Nephron (organoid): ENCODE measurements at regions not wholly inside any gene's neighbourhood (a gene's known extent, or its start where the extent isn't known, plus 50 kb on each side); places are given as distances from the start of the nearest gene placed in this dataset.

Source experiments
- H3K27ac Mint-ChIP-seq, 3 experiments: 2 replicates each; pipeline ENCODE4 v1.8.0; 2020; ENCODE audit warnings: mixed read lengths in 3 of 3, mild to moderate bottlenecking in 2 of 3, moderate library complexity in 1 of 3
- H3K27me3 Mint-ChIP-seq: 2 replicates; pipeline ENCODE4 v1.8.0; 2021; ENCODE audit warnings: low read depth, mild to moderate bottlenecking, moderate library complexity, mixed read lengths
- H3K36me3 Mint-ChIP-seq: 2 replicates; pipeline ENCODE4 v1.8.0; 2020; ENCODE audit warnings: low read depth, mixed read lengths
- H3K4me1 Mint-ChIP-seq: 2 replicates; pipeline ENCODE4 v1.8.0; 2020; ENCODE audit warnings: mixed read lengths
- H3K4me3 Mint-ChIP-seq, 3 experiments: 2 replicates each; pipeline ENCODE4 v1.8.0; 2020; ENCODE audit warnings: mild to moderate bottlenecking in 3 of 3, mixed read lengths in 3 of 3, moderate library complexity in 2 of 3
- H3K9me3 Mint-ChIP-seq: 2 replicates; pipeline ENCODE4 v1.8.0; 2020; ENCODE audit warnings: mixed read lengths
- CTCF ChIP-seq, 3 experiments: fragments of 200-600 bp; sonication (generic); IDR thresholded peaks; one replicate each; pipeline ENCODE4 v1.5.0; 2021; ENCODE audit warnings: antibody characterized with exemption in 3 of 3; ENCODE audit not compliant: unreplicated experiment in 3 of 3

GRCh38 chr7:85749696-85750453 is 563.0 kb upstream of the SEMA3D start:
- Mint-ChIP-seq H3K27ac (no peak overlapping the region), H3K36me3 (peaks cover 5% of the 10 kb centered on the region), H3K9me3 (peaks cover 34% of the 10 kb centered on the region), H3K27me3 (peaks cover 5% of the 10 kb centered on the region), H3K4me3 (no peak overlapping the region), H3K4me1 (no peaks in the 10 kb centered on the region)
- TF ChIP-seq CTCF (IDR thresholded peaks at IDR 0.05; ENCODE audit: unreplicated experiment in 3 of 3) = no peak

- Mint-ChIP-seq H3K27ac (peak overlapping the region in 1 of 3 experiments; percentile 29), H3K4me3 (no peak overlapping the region), H3K9me3 (peaks cover 38% of the 10 kb centered on the region), H3K4me1 (no peaks in the 10 kb centered on the region), H3K36me3 (peaks cover 5% of the 10 kb centered on the region), H3K27me3 (peaks cover 5% of the 10 kb centered on the region)
- TF ChIP-seq CTCF (IDR thresholded peaks at IDR 0.05; ENCODE audit: unreplicated experiment in 3 of 3) = no peak
Measured at GRCh38 chr7:85748861-85749260, 562.0 kb upstream of the SEMA3D start.

- H3K27ac Mint-ChIP-seq = no peak overlapping the region
- peaks cover 8% of the 10 kb centered on the region for H3K9me3 Mint-ChIP-seq
- no peaks in the 10 kb centered on the region for H3K36me3 Mint-ChIP-seq
- H3K27me3 Mint-ChIP-seq = no peaks in the 10 kb centered on the region
- no peaks in the 10 kb centered on the region for H3K4me1 Mint-ChIP-seq
- H3K4me3 Mint-ChIP-seq = no peak overlapping the region
- TF ChIP-seq CTCF (IDR thresholded peaks at IDR 0.05; ENCODE audit: unreplicated experiment in 3 of 3) = no peak
Measured at GRCh38 chr7:85737426-85737825, 550.6 kb upstream of the SEMA3D start.

GRCh38 chr7:85736085-85736484 is 549.2 kb upstream of the SEMA3D start:
- no peak for TF ChIP-seq CTCF (IDR thresholded peaks at IDR 0.05; ENCODE audit: unreplicated experiment in 3 of 3)
- no peak overlapping the region for H3K4me3 Mint-ChIP-seq
- H3K9me3 Mint-ChIP-seq = peaks cover 15% of the 10 kb centered on the region
- H3K36me3 Mint-ChIP-seq = no peaks in the 10 kb centered on the region
- H3K27ac Mint-ChIP-seq = no peak overlapping the region
- H3K4me1 Mint-ChIP-seq = no peaks in the 10 kb centered on the region
- H3K27me3 Mint-ChIP-seq = no peaks in the 10 kb centered on the region

GRCh38 chr7:85734823-85735222 is 548.0 kb upstream of the SEMA3D start:
- no peaks in the 10 kb centered on the region for H3K4me1 Mint-ChIP-seq
- H3K36me3 Mint-ChIP-seq = no peaks in the 10 kb centered on the region
- H3K27ac Mint-ChIP-seq = no peak overlapping the region
- H3K27me3 Mint-ChIP-seq = no peaks in the 10 kb centered on the region
- H3K9me3 Mint-ChIP-seq = peaks cover 17% of the 10 kb centered on the region
- H3K4me3 Mint-ChIP-seq = no peak overlapping the region
- no peak for TF ChIP-seq CTCF (IDR thresholded peaks at IDR 0.05; ENCODE audit: unreplicated experiment in 3 of 3)
